ENCODE measurements at regions not wholly inside any gene's neighbourhood (a gene's known extent, or its start where the extent isn't known, plus 50 kb on each side); places are given as distances from the start of the nearest gene placed in this dataset.
A peak's percentile ranks its signal among the peaks of the same experiment; 100 is the strongest.

DNA sequence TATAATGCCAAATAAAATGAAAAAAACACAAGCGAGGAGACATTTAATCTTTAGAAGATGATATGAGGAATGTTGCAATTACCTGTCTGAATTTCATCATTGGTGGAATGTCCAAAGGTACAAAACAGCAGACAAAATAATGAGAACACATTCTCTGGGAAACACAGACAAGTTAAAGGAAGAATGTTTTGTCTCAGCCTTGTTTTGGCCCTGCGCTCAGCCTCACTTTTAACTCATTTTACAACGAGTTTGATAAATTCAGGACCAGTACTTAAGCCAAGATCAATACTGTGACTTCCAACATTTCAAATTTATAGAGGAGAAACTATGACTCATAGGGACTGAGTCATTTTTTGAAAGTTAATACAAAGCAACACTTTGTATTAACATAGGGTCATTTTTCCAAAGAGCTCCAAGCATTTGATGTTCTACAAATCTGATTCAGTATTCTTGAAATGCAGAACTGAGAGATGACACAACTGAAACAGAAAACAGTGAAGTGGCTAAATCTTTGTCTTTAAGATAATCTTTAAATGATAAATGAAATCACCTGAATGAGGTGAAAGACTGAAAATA lies 833.2 kb upstream of the CHAC2 start (continued):
- TF ChIP-seq, protein P1, sequence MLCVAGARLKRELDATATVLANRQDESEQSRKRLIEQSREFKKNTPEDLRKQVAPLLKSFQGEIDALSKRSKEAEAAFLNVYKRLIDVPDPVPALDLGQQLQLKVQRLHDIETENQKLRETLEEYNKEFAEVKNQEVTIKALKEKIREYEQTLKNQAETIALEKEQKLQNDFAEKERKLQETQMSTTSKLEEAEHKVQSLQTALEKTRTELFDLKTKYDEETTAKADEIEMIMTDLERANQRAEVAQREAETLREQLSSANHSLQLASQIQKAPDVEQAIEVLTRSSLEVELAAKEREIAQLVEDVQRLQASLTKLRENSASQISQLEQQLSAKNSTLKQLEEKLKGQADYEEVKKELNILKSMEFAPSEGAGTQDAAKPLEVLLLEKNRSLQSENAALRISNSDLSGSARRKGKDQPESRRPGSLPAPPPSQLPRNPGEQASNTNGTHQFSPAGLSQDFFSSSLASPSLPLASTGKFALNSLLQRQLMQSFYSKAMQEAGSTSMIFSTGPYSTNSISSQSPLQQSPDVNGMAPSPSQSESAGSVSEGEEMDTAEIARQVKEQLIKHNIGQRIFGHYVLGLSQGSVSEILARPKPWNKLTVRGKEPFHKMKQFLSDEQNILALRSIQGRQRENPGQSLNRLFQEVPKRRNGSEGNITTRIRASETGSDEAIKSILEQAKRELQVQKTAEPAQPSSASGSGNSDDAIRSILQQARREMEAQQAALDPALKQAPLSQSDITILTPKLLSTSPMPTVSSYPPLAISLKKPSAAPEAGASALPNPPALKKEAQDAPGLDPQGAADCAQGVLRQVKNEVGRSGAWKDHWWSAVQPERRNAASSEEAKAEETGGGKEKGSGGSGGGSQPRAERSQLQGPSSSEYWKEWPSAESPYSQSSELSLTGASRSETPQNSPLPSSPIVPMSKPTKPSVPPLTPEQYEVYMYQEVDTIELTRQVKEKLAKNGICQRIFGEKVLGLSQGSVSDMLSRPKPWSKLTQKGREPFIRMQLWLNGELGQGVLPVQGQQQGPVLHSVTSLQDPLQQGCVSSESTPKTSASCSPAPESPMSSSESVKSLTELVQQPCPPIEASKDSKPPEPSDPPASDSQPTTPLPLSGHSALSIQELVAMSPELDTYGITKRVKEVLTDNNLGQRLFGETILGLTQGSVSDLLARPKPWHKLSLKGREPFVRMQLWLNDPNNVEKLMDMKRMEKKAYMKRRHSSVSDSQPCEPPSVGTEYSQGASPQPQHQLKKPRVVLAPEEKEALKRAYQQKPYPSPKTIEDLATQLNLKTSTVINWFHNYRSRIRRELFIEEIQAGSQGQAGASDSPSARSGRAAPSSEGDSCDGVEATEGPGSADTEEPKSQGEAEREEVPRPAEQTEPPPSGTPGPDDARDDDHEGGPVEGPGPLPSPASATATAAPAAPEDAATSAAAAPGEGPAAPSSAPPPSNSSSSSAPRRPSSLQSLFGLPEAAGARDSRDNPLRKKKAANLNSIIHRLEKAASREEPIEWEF (IDR thresholded peaks at IDR 0.05; ENCODE audit: insufficient replicate concordance, low read depth, low read length), result peak; percentile 85
- TF ChIP-seq, protein P2, sequence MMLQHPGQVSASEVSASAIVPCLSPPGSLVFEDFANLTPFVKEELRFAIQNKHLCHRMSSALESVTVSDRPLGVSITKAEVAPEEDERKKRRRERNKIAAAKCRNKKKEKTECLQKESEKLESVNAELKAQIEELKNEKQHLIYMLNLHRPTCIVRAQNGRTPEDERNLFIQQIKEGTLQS (IDR thresholded peaks at IDR 0.05; ENCODE audit: borderline replicate concordance, extremely low read depth, low read depth, low read length), result no peak
- TF ChIP-seq EGR1 (IDR thresholded peaks at IDR 0.05; ENCODE audit: borderline replicate concordance in 1 of 2, low read depth in 2 of 2, low read length in 2 of 2), result no peak
- TF ChIP-seq, protein P3, sequence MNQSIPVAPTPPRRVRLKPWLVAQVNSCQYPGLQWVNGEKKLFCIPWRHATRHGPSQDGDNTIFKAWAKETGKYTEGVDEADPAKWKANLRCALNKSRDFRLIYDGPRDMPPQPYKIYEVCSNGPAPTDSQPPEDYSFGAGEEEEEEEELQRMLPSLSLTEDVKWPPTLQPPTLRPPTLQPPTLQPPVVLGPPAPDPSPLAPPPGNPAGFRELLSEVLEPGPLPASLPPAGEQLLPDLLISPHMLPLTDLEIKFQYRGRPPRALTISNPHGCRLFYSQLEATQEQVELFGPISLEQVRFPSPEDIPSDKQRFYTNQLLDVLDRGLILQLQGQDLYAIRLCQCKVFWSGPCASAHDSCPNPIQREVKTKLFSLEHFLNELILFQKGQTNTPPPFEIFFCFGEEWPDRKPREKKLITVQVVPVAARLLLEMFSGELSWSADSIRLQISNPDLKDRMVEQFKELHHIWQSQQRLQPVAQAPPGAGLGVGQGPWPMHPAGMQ (IDR thresholded peaks at IDR 0.05; ENCODE audit: borderline replicate concordance), result no peak
- no peak for TF ChIP-seq LARP7 (IDR thresholded peaks at IDR 0.05)
- TF ChIP-seq DPF2 (IDR thresholded peaks at IDR 0.05), result peak; percentile 96
- no peak for TF ChIP-seq STAT1 (conservative IDR thresholded peaks at IDR 0.05)
- no peak for TF ChIP-seq MYC (IDR thresholded peaks at IDR 0.05; ENCODE audit: insufficient read depth, insufficient read length, insufficient replicate concordance, low read length, severe bottlenecking)
- TF ChIP-seq, protein P4, sequence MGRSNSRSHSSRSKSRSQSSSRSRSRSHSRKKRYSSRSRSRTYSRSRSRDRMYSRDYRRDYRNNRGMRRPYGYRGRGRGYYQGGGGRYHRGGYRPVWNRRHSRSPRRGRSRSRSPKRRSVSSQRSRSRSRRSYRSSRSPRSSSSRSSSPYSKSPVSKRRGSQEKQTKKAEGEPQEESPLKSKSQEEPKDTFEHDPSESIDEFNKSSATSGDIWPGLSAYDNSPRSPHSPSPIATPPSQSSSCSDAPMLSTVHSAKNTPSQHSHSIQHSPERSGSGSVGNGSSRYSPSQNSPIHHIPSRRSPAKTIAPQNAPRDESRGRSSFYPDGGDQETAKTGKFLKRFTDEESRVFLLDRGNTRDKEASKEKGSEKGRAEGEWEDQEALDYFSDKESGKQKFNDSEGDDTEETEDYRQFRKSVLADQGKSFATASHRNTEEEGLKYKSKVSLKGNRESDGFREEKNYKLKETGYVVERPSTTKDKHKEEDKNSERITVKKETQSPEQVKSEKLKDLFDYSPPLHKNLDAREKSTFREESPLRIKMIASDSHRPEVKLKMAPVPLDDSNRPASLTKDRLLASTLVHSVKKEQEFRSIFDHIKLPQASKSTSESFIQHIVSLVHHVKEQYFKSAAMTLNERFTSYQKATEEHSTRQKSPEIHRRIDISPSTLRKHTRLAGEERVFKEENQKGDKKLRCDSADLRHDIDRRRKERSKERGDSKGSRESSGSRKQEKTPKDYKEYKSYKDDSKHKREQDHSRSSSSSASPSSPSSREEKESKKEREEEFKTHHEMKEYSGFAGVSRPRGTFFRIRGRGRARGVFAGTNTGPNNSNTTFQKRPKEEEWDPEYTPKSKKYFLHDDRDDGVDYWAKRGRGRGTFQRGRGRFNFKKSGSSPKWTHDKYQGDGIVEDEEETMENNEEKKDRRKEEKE (IDR thresholded peaks at IDR 0.05), result no peak
- no peak for TF ChIP-seq RELA (IDR thresholded peaks at IDR 0.05; ENCODE audit: borderline replicate concordance, partially characterized antibody)
- TF ChIP-seq, protein P5, sequence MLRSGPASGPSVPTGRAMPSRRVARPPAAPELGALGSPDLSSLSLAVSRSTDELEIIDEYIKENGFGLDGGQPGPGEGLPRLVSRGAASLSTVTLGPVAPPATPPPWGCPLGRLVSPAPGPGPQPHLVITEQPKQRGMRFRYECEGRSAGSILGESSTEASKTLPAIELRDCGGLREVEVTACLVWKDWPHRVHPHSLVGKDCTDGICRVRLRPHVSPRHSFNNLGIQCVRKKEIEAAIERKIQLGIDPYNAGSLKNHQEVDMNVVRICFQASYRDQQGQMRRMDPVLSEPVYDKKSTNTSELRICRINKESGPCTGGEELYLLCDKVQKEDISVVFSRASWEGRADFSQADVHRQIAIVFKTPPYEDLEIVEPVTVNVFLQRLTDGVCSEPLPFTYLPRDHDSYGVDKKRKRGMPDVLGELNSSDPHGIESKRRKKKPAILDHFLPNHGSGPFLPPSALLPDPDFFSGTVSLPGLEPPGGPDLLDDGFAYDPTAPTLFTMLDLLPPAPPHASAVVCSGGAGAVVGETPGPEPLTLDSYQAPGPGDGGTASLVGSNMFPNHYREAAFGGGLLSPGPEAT (IDR thresholded peaks at IDR 0.05; ENCODE audit: low read depth), result peak; percentile 85; the same call in 1 of the 2 replicates
- TF ChIP-seq, protein P6, sequence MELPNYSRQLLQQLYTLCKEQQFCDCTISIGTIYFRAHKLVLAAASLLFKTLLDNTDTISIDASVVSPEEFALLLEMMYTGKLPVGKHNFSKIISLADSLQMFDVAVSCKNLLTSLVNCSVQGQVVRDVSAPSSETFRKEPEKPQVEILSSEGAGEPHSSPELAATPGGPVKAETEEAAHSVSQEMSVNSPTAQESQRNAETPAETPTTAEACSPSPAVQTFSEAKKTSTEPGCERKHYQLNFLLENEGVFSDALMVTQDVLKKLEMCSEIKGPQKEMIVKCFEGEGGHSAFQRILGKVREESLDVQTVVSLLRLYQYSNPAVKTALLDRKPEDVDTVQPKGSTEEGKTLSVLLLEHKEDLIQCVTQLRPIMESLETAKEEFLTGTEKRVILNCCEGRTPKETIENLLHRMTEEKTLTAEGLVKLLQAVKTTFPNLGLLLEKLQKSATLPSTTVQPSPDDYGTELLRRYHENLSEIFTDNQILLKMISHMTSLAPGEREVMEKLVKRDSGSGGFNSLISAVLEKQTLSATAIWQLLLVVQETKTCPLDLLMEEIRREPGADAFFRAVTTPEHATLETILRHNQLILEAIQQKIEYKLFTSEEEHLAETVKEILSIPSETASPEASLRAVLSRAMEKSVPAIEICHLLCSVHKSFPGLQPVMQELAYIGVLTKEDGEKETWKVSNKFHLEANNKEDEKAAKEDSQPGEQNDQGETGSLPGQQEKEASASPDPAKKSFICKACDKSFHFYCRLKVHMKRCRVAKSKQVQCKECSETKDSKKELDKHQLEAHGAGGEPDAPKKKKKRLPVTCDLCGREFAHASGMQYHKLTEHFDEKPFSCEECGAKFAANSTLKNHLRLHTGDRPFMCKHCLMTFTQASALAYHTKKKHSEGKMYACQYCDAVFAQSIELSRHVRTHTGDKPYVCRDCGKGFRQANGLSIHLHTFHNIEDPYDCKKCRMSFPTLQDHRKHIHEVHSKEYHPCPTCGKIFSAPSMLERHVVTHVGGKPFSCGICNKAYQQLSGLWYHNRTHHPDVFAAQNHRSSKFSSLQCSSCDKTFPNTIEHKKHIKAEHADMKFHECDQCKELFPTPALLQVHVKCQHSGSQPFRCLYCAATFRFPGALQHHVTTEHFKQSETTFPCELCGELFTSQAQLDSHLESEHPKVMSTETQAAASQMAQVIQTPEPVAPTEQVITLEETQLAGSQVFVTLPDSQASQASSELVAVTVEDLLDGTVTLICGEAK (IDR thresholded peaks at IDR 0.05; ENCODE audit: borderline replicate concordance), result no peak
